H1 (cell line): ENCODE measurements at regions not wholly inside any gene's neighbourhood (a gene's known extent, or its start where the extent isn't known, plus 50 kb on each side); places are given as distances from the start of the nearest gene placed in this dataset.

ENCODE experiments used
- CEBPB ChIP-seq: IDR thresholded peaks from 2 replicates; pipeline ENCODE4 v1.6.1; 2012; ENCODE audit warnings: low read depth, low read length
- HDAC6 ChIP-seq: IDR thresholded peaks from one replicate; pipeline ENCODE4 v1.7.1; 2012; ENCODE audit warnings: low read depth, mild to moderate bottlenecking, inconsistent platforms, low read length, moderate library complexity
- NANOG ChIP-seq: IDR thresholded peaks from 2 replicates; pipeline ENCODE4 v1.6.1; 2011; ENCODE audit warnings: low read length, low read depth, mild to moderate bottlenecking, inconsistent platforms; ENCODE audit not compliant: insufficient read depth, poor library complexity, severe bottlenecking
- POLR2A ChIP-seq, 2 experiments: IDR thresholded peaks; 1 replicate in 1 of 2; 2 replicates in 1 of 2; pipeline ENCODE4 v1.6.1; 2011; ENCODE audit warnings: low read depth in 2 of 2, low read length in 2 of 2, mild to moderate bottlenecking in 2 of 2; ENCODE audit errors: control extremely low read depth in 1 of 2
- SP2 ChIP-seq: IDR thresholded peaks from 2 replicates; pipeline ENCODE4 v1.6.1; 2012; ENCODE audit warnings: mild to moderate bottlenecking, low read length, inconsistent platforms
- TF ChIP-seq, protein P1 (sequence below): fragments of 300-600 bp; sonication (generic); IDR thresholded peaks from 2 replicates; pipeline ENCODE4 v1.7.1; 2012; ENCODE audit warnings: low read length, moderate library complexity, mild to moderate bottlenecking, inconsistent platforms; ENCODE audit not compliant: insufficient replicate concordance

DNA sequence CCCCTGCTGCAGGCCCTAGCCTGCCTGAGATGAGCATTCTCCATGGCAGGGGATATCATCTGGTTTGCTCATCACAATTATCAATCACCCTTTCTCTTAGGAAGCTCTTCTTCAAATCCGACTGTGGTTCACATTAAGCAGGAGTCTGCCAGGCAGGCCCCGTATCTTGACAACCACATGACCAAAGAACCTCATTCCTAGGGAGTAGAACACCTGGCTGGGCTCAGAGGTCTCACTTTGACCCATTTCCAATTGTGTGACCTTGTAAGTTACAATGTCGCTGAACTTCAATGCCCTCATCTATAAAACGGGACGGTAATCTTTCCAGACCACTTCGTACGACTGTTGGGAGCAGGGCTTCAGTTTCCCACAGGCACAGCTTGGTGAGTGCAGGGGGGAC lies 156.4 kb upstream of the PCBD1 start (continued):
- TF ChIP-seq, protein P1, sequence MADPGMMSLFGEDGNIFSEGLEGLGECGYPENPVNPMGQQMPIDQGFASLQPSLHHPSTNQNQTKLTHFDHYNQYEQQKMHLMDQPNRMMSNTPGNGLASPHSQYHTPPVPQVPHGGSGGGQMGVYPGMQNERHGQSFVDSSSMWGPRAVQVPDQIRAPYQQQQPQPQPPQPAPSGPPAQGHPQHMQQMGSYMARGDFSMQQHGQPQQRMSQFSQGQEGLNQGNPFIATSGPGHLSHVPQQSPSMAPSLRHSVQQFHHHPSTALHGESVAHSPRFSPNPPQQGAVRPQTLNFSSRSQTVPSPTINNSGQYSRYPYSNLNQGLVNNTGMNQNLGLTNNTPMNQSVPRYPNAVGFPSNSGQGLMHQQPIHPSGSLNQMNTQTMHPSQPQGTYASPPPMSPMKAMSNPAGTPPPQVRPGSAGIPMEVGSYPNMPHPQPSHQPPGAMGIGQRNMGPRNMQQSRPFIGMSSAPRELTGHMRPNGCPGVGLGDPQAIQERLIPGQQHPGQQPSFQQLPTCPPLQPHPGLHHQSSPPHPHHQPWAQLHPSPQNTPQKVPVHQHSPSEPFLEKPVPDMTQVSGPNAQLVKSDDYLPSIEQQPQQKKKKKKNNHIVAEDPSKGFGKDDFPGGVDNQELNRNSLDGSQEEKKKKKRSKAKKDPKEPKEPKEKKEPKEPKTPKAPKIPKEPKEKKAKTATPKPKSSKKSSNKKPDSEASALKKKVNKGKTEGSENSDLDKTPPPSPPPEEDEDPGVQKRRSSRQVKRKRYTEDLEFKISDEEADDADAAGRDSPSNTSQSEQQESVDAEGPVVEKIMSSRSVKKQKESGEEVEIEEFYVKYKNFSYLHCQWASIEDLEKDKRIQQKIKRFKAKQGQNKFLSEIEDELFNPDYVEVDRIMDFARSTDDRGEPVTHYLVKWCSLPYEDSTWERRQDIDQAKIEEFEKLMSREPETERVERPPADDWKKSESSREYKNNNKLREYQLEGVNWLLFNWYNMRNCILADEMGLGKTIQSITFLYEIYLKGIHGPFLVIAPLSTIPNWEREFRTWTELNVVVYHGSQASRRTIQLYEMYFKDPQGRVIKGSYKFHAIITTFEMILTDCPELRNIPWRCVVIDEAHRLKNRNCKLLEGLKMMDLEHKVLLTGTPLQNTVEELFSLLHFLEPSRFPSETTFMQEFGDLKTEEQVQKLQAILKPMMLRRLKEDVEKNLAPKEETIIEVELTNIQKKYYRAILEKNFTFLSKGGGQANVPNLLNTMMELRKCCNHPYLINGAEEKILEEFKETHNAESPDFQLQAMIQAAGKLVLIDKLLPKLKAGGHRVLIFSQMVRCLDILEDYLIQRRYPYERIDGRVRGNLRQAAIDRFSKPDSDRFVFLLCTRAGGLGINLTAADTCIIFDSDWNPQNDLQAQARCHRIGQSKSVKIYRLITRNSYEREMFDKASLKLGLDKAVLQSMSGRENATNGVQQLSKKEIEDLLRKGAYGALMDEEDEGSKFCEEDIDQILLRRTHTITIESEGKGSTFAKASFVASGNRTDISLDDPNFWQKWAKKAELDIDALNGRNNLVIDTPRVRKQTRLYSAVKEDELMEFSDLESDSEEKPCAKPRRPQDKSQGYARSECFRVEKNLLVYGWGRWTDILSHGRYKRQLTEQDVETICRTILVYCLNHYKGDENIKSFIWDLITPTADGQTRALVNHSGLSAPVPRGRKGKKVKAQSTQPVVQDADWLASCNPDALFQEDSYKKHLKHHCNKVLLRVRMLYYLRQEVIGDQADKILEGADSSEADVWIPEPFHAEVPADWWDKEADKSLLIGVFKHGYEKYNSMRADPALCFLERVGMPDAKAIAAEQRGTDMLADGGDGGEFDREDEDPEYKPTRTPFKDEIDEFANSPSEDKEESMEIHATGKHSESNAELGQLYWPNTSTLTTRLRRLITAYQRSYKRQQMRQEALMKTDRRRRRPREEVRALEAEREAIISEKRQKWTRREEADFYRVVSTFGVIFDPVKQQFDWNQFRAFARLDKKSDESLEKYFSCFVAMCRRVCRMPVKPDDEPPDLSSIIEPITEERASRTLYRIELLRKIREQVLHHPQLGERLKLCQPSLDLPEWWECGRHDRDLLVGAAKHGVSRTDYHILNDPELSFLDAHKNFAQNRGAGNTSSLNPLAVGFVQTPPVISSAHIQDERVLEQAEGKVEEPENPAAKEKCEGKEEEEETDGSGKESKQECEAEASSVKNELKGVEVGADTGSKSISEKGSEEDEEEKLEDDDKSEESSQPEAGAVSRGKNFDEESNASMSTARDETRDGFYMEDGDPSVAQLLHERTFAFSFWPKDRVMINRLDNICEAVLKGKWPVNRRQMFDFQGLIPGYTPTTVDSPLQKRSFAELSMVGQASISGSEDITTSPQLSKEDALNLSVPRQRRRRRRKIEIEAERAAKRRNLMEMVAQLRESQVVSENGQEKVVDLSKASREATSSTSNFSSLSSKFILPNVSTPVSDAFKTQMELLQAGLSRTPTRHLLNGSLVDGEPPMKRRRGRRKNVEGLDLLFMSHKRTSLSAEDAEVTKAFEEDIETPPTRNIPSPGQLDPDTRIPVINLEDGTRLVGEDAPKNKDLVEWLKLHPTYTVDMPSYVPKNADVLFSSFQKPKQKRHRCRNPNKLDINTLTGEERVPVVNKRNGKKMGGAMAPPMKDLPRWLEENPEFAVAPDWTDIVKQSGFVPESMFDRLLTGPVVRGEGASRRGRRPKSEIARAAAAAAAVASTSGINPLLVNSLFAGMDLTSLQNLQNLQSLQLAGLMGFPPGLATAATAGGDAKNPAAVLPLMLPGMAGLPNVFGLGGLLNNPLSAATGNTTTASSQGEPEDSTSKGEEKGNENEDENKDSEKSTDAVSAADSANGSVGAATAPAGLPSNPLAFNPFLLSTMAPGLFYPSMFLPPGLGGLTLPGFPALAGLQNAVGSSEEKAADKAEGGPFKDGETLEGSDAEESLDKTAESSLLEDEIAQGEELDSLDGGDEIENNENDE: no peak
- TF ChIP-seq NANOG: no peak
- no peak for TF ChIP-seq CEBPB
- TF ChIP-seq POLR2A (IDR thresholded peaks at IDR 0.05; ENCODE audit: control extremely low read depth in 1 of 2, low read depth in 2 of 2, low read length in 2 of 2): no peak
- no peak for TF ChIP-seq SP2
- TF ChIP-seq HDAC6: no peak
